ENCODE measurements at regions not wholly inside any gene's neighbourhood (a gene's known extent, or its start where the extent isn't known, plus 50 kb on each side); places are given as distances from the start of the nearest gene placed in this dataset.
"Not testable (repeated sequence)": the region's sequence is repeated elsewhere in the genome, so short reads cannot be mapped to it uniquely, and the experiment has no call there.

DNA sequence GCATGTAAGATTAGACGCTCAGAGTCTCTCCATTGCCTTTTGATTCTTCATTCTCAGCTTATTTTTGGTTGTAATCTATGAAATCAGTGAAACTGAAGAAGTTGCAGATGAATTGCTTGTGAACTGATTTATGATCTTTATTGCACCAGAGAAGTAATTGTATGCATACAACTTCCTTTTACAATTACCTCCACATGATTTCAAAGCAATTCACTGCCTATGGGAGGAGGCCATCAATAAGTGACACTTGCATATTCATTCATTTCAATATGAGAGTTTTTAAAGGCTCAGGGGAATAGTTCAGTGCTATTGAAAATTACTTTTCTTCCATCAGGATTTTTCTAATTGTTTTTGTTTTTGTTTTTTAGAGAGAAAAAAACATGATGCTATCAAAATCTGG is 222.3 kb downstream of the NKX6-1 start:
- no peaks in the 10 kb centered on the region for H3K4me1 ChIP-seq (ENCODE audit: insufficient read depth, low read length)
- H3K9me3 ChIP-seq (ENCODE audit: insufficient read depth, low read depth, low read length): no peaks in the 10 kb centered on the region
- no peaks in the 10 kb centered on the region for H3K36me3 ChIP-seq (ENCODE audit: insufficient read depth, low read length)
- no peak overlapping the region for H3K4me3 ChIP-seq (ENCODE audit: low read length)
- 89% methylated on average over 1 of the region's 1 CpG for WGBS
- no peak overlapping the region for H3K9ac ChIP-seq (ENCODE audit: low read depth, low read length)
- H3K27me3 ChIP-seq (ENCODE audit: insufficient read depth, low read length): no peaks in the 10 kb centered on the region
- H3K27ac ChIP-seq (ENCODE audit: low read depth, low read length): no peak overlapping the region

DNA sequence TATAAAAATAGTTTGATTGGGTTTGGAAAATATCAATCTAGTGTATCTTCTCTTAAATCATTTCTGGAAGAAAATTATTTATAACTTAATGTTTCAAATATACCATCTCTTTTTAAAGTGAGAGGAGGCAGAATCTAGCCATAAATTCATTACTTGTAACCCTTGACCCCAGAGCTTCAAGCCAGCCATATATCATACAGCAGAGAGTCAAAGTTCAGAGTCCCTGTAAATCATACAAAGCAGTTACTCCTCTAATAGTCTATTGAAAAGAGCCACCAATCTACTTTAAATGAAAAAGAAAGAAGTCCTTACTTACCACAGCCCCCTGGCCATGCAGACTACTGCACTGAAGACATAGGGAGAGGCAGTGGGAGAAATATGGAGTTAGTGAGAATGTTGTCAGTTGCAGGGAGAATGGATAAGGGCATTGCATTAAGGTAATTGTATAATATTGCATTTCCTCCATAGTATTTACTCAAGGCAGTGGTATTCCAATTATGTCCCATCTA is 229.5 kb downstream of the NKX6-1 start:
- H3K4me3 ChIP-seq (ENCODE audit: low read length): no peak overlapping the region
- no peaks in the 10 kb centered on the region for H3K4me1 ChIP-seq (ENCODE audit: insufficient read depth, low read length)
- no peak overlapping the region for H3K9ac ChIP-seq (ENCODE audit: low read depth, low read length)
- no peaks in the 10 kb centered on the region for H3K27me3 ChIP-seq (ENCODE audit: insufficient read depth, low read length)
- H3K36me3 ChIP-seq (ENCODE audit: insufficient read depth, low read length): no peaks in the 10 kb centered on the region
- no peak overlapping the region for H3K27ac ChIP-seq (ENCODE audit: low read depth, low read length)
- H3K9me3 ChIP-seq (ENCODE audit: insufficient read depth, low read depth, low read length): no peaks in the 10 kb centered on the region

DNA sequence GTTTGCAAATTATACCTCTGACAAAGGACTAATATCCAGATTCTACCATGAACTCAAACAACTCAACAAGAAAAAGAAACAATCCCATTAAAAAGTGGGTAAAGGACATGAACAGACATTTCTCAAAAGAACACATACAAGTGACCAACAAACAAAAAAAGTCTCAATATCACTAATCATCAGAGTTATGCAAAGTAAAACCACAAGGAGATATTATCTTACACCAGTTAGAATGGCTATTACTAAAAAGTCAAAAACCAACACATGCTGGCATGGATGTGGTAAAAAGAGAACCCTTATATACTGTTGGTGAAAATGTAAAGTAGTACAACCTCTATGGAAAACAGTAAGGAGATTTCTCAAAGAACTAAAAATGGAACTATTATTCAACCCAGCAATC is 234.4 kb downstream of the NKX6-1 start:
- Histone ChIP-seq H3K27me3 (ENCODE audit: insufficient read depth, low read length) (no peaks in the 10 kb centered on the region), H3K9me3 (ENCODE audit: insufficient read depth, low read depth, low read length) (peaks cover 16% of the 10 kb centered on the region; the same call in 1 of the 2 replicates), H3K4me1 (ENCODE audit: insufficient read depth, low read length) (peaks cover 4% of the 10 kb centered on the region; the same call in 1 of the 2 replicates), H3K4me3 (ENCODE audit: low read length) (no peak overlapping the region), H3K9ac (ENCODE audit: low read depth, low read length) (no peak overlapping the region), H3K27ac (ENCODE audit: low read depth, low read length) (no peak overlapping the region), H3K36me3 (ENCODE audit: insufficient read depth, low read length) (no peaks in the 10 kb centered on the region)

DNA sequence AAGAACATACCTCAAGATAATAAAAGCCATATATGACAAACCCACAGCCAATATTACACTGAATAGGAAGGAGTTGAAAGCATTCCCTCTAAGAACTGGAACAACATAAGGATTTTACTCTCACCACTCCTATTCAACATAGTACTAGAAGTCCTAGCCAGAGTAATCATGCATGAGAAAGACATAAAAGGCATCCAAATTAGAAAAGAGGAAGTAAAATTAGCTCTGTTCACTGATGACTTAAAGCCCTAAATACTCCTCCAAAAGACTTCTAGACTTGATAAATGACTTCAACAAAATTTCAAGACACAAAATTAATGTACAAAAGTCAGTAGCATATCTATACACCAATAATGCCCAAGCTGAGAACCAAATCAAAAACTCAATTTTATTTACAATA is 235.7 kb downstream of the NKX6-1 start:
- Histone ChIP-seq H3K27me3 (ENCODE audit: insufficient read depth, low read length) (no peaks in the 10 kb centered on the region), H3K9me3 (ENCODE audit: insufficient read depth, low read depth, low read length) (peaks cover 16% of the 10 kb centered on the region; the same call in 1 of the 2 replicates), H3K4me1 (ENCODE audit: insufficient read depth, low read length) (peaks cover 4% of the 10 kb centered on the region; the same call in 1 of the 2 replicates), H3K36me3 (ENCODE audit: insufficient read depth, low read length) (no peaks in the 10 kb centered on the region), H3K9ac (ENCODE audit: low read depth, low read length) (no peak overlapping the region), H3K27ac (ENCODE audit: low read depth, low read length) (no peak overlapping the region), H3K4me3 (ENCODE audit: low read length) (no peak overlapping the region)

DNA sequence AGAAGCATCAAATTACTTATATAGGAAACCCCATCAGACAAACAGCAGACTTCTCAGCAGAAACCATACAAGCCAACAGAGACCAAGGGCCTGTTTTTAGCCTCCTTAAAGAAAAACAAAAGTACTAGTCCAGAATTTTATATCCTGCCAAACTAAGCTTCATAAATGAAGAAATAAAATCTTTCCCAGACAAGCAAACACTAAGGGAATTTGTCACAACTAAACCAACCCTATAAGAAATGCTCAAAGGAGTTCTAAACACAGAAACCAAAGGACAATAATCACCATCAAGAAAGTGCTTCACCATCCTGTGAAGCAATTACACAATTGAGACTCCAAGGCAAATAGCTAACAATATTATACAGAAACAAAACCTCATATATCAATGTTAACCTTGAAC is 238.6 kb downstream of the NKX6-1 start:
- no peak overlapping the region for H3K9ac ChIP-seq (ENCODE audit: low read depth, low read length)
- no peak overlapping the region for H3K27ac ChIP-seq (ENCODE audit: low read depth, low read length)
- H3K4me3 ChIP-seq (ENCODE audit: low read length): no peak overlapping the region
- peaks cover 16% of the 10 kb centered on the region; the same call in 1 of the 2 replicates for H3K9me3 ChIP-seq (ENCODE audit: insufficient read depth, low read depth, low read length)
- no peaks in the 10 kb centered on the region for H3K27me3 ChIP-seq (ENCODE audit: insufficient read depth, low read length)
- peaks cover 4% of the 10 kb centered on the region; the same call in 1 of the 2 replicates for H3K4me1 ChIP-seq (ENCODE audit: insufficient read depth, low read length)
- no peaks in the 10 kb centered on the region for H3K36me3 ChIP-seq (ENCODE audit: insufficient read depth, low read length)

DNA sequence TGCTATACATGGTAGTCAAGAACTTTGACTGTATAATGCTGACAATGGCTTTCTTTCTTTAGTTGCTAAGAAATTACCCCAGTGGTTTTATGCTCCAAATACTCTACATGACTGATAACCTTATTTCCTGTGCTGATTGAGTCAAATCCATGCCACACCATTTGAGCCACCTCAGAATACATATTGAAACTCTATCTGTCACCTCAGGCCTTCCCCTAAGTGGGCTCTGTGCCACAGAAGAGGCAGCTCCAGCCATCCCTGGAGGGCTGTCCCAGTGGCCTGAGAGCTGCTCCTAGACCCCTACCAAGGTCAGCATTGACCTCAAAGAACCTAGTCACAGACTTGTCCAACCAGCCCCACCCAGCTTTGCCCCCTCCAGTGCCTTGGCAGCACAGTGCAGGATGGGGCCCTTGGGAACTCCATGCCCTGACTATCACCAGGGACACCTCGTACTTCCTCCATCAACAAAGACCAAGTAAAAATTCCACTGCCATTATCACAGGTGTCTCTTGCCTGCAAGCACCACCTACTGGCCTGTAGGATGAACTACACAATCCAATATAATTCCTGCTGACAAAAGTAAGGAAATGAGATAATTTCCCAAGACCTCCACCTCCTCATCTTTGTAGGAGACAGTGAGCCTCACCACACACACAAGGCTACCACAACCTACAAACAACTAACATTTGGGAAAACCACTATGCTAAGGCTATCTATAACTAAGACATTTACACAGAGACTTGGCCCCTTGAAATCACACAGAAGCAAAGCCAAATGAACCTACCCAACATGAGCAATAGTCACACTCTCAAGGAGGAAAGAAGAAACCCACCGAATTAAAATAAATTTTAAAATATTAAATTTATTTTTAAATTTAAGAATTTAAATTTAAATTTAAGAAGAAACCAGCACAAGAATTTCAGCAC is 239.9 kb downstream of the NKX6-1 start:
- Histone ChIP-seq H3K9ac (ENCODE audit: low read depth, low read length) (no peak overlapping the region), H3K27ac (ENCODE audit: low read depth, low read length) (no peak overlapping the region), H3K27me3 (ENCODE audit: insufficient read depth, low read length) (no peaks in the 10 kb centered on the region), H3K4me1 (ENCODE audit: insufficient read depth, low read length) (peaks cover 4% of the 10 kb centered on the region; the same call in 1 of the 2 replicates), H3K4me3 (ENCODE audit: low read length) (no peak overlapping the region), H3K9me3 (ENCODE audit: insufficient read depth, low read depth, low read length) (peaks cover 16% of the 10 kb centered on the region; the same call in 1 of the 2 replicates), H3K36me3 (ENCODE audit: insufficient read depth, low read length) (no peaks in the 10 kb centered on the region)
- 74% methylated on average over 1 of the region's 2 CpGs for WGBS

DNA sequence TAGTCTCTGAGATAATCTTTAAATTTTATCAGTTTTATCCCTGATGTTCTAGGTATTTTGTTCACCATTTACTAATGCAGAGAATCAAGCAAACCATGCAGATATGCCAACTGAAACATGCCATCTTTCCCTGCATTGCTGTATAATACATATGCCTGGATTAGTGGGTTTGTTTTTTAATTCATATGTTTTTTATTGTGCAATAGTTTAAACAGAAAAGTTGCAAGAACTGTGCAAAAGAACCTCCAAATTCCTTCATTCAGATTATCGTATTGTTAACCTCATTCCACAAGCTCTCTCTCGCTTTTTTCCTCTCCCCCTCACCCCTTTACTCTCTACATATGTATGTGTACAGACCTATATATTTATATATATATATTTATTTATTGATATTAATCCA is 244.6 kb downstream of the NKX6-1 start:
- Histone ChIP-seq H3K27ac (ENCODE audit: low read depth, low read length) (no peak overlapping the region), H3K4me3 (ENCODE audit: low read length) (no peak overlapping the region), H3K9me3 (ENCODE audit: insufficient read depth, low read depth, low read length) (no peaks in the 10 kb centered on the region), H3K9ac (ENCODE audit: low read depth, low read length) (no peak overlapping the region), H3K36me3 (ENCODE audit: insufficient read depth, low read length) (no peaks in the 10 kb centered on the region), H3K4me1 (ENCODE audit: insufficient read depth, low read length) (no peaks in the 10 kb centered on the region), H3K27me3 (ENCODE audit: insufficient read depth, low read length) (no peaks in the 10 kb centered on the region)
- 89% methylated on average over 2 of the region's 2 CpGs for WGBS

DNA sequence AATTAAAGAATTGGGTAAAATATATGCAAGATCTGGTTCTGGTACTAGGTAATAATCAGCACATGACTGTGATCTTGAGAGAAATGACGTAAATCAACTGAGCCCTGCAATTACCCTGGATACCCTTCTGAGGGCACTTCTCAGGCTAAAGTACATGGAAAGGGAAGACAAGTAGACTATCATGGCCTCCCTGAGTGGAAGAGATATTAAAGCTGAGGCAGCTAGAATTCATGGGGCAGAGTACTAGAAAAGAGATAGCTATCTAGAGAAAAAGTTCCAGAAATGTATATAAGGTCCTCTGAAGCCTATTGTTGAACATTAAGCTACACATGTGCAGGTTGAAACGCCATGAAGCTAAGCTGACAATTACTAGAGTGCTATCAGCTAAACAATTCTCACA is 249.6 kb downstream of the NKX6-1 start:
- Histone ChIP-seq H3K4me3 (ENCODE audit: low read length) (no peak overlapping the region), H3K9ac (ENCODE audit: low read depth, low read length) (no peak overlapping the region), H3K9me3 (ENCODE audit: insufficient read depth, low read depth, low read length) (no peaks in the 10 kb centered on the region), H3K36me3 (ENCODE audit: insufficient read depth, low read length) (no peaks in the 10 kb centered on the region), H3K4me1 (ENCODE audit: insufficient read depth, low read length) (no peaks in the 10 kb centered on the region), H3K27ac (ENCODE audit: low read depth, low read length) (no peak overlapping the region), H3K27me3 (ENCODE audit: insufficient read depth, low read length) (no peaks in the 10 kb centered on the region)
- WGBS: 92% methylated on average over 2 of the region's 2 CpGs

DNA sequence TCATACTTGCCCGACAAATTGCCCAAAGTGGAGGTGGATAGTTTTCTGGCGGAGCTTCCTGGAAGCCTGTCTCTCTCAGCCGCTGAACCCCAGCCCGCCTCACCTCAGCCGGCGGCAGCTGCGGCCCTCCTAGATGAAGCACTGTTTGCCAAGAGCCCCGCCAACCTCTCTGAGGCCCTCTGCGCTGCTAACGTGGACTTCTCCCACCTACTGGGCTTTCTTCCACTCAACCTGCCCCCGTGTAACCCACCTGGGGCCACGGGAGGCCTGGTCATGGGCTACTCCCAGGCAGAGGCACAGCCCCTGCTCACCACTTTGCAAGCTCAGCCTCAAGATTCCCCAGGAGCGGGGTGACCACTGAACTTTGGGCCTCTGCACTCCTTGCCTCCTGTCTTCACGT is 254.1 kb downstream of the NKX6-1 start:
- H3K9ac ChIP-seq (ENCODE audit: low read depth, low read length); H3K4me3 ChIP-seq (ENCODE audit: low read length); H3K9me3 ChIP-seq (ENCODE audit: insufficient read depth, low read depth, low read length); H3K36me3 ChIP-seq (ENCODE audit: insufficient read depth, low read length); H3K4me1 ChIP-seq (ENCODE audit: insufficient read depth, low read length); H3K27ac ChIP-seq (ENCODE audit: low read depth, low read length); H3K27me3 ChIP-seq (ENCODE audit: insufficient read depth, low read length): not testable (repeated sequence)
- 96% methylated on average over 14 of the region's 14 CpGs for WGBS

DNA sequence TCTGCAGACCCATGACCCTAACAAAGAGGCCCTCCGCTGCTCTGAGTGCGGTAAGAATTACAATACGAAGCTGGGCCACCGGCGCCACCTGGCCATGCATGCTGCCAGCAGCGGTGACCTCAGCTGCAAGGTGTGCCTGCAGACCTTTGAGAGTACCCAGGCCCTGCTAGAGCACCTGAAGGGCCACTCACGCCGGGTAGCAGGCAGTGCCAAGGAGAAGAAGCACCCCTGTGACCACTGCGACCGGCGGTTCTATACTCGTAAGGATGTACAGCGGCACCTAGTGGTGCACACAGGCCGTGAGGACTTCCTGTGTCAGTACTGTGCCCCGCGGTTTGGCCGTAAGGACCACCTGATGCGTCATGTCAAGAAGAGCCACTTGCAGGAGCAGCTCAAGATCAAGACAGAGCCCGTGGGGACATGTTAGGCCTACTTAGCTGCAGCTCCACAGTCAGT is 254.7 kb downstream of the NKX6-1 start:
- not testable (repeated sequence) for H3K4me1 ChIP-seq (ENCODE audit: insufficient read depth, low read length); H3K27ac ChIP-seq (ENCODE audit: low read depth, low read length); H3K36me3 ChIP-seq (ENCODE audit: insufficient read depth, low read length); H3K9ac ChIP-seq (ENCODE audit: low read depth, low read length); H3K4me3 ChIP-seq (ENCODE audit: low read length); H3K27me3 ChIP-seq (ENCODE audit: insufficient read depth, low read length); H3K9me3 ChIP-seq (ENCODE audit: insufficient read depth, low read depth, low read length)
- WGBS: 93% methylated on average over 19 of the region's 19 CpGs

DNA sequence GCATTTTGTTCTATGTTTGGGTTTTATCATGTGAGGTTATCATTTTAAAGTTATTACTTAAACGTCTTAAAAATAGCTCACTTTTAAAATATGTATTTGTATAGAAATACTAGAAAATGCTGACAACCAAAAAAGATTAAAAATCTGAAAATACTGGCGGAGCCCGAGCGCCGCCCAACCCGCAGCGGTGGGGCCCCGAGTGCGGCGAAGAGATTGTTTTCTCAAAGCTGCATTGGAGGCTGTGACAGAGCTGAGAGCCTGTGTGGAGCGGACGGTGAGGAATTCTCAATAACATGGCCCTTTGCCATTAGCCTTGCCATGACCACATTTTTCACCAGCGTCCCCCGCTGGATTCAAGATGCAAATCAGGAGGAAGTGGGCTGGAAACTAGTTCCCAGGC is 255.4 kb downstream of the NKX6-1 start:
- 94% methylated on average over 13 of the region's 14 CpGs for WGBS
- Histone ChIP-seq H3K9me3 (ENCODE audit: insufficient read depth, low read depth, low read length) (no peaks in the 10 kb centered on the region), H3K27me3 (ENCODE audit: insufficient read depth, low read length) (no peaks in the 10 kb centered on the region), H3K4me1 (ENCODE audit: insufficient read depth, low read length) (no peaks in the 10 kb centered on the region), H3K4me3 (ENCODE audit: low read length) (no peak overlapping the region), H3K36me3 (ENCODE audit: insufficient read depth, low read length) (no peaks in the 10 kb centered on the region), H3K9ac (ENCODE audit: low read depth, low read length) (no peak overlapping the region), H3K27ac (ENCODE audit: low read depth, low read length) (no peak overlapping the region)
